GM21367 (cell line): ENCODE measurements at regions not wholly inside any gene's neighbourhood (a gene's known extent, or its start where the extent isn't known, plus 50 kb on each side); places are given as distances from the start of the nearest gene placed in this dataset.
"Not testable (repeated sequence)": the region's sequence is repeated elsewhere in the genome, so short reads cannot be mapped to it uniquely, and the experiment has no call there.

Experiments used
- ATAC-seq: cut with Tn5 transposase; IDR thresholded peaks from one replicate; pipeline ENCODE4 v1.9.1; 2021; ENCODE audit not compliant: unreplicated experiment

- ATAC-seq: no peak
These were observed 1323.2 kb downstream of the AMY1C start for GRCh38 chr1:105072850-105073249.

DNA sequence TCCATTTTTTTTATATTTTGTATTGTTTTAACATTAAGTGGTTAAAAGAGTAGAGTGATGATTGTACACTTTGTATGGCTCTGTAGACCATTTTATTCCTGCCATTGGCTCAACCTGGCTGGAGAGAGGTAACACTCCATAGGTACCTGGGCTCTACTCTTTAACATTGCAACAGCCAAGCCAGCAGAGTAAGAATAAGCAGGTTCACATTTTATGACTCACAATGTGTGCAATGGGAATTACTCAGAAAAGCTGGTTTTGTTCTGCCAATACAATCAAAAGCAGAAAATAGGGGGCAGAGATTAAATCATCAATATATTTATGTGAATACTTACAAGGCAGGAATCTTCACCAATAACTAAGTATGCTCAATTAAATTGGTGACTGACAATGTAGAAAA is 1324.0 kb downstream of the AMY1C start:
- no peak for ATAC-seq

GRCh38 chr1:105083611-105084010 is 1333.9 kb downstream of the AMY1C start:
- no peak for ATAC-seq

- ATAC-seq: no peak
These were observed 1337.8 kb downstream of the AMY1C start for GRCh38 chr1:105087506-105087905.

DNA sequence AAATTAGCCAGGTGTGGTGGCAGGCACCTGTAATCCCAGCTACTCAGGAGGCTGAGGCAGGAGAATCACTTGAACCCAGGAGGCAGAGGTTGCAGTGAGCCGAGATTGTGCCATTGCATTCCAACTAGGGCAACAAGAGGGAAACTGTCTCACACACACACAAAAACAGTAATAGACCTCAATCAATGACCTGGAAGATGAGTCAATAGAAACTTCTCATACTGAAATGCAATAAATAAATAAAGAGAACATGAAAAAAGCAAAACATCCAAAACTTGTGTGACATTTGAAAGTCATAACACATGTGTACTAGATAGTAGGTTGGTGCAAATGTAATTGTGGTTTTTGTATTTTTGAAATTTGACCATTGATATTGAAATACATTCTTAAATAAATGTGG is 1338.5 kb downstream of the AMY1C start:
- ATAC-seq: no peak

DNA sequence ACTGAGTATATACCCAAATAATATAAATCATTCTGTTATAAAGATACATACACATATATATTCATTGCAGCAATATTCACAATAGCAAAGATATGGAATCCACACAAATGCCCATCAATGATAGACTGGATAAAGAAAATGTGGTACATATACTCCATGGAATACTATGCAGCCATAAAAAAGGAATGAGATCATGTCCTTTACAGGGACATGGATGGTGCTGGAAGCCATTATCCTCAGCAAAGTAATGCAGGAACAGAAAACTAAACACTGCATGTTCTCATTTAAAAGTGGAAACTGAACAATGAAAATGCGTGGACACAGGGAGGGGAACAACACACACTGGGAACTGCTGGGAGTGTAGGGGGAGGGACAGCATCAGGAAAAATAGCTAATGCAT is 1344.2 kb downstream of the AMY1C start:
- ATAC-seq: not testable (repeated sequence)

- no peak for ATAC-seq
These were observed 1350.4 kb downstream of the AMY1C start for GRCh38 chr1:105100102-105100501.

GRCh38 chr1:105101261-105101660 is 1351.6 kb downstream of the AMY1C start:
- ATAC-seq: no peak

DNA sequence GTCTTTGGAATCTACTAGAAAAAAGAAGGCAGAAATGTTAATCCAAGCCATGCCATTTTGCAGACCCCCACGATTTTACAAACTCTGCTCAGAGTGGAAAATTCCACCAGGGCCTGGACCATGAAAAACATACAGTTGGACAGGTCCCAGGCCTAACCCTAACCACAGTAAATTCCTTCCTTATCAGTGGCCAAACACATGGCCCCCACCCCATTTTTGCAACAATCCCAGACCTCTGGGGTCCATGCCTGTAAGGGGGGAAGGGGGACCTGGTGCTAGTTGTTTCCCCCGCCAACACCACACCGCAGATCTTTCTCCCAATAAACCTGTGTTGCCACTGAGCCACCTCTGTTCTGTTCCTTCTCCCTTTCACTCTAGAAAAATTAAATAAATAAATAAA is 1352.7 kb downstream of the AMY1C start:
- ATAC-seq: no peak

DNA sequence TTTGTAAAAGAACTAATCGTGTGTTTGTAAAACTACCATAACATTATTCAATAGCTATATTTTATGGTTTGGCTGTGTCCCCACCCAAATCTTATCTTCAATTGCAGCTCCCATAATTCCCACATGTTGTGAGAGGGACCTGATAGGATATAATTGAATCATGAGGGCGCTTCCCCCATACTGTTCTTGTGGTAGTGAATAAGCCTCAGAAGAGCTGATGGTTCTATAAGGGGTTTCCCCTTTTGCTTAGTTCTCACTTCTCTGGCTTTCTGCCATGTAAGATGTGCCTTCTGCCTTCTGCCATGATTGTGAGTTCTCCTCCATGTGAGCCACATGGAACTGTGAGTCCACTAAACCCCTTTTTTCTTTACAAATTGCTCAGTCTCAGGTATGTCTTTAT is 1372.3 kb downstream of the AMY1C start:
- ATAC-seq: no peak

DNA sequence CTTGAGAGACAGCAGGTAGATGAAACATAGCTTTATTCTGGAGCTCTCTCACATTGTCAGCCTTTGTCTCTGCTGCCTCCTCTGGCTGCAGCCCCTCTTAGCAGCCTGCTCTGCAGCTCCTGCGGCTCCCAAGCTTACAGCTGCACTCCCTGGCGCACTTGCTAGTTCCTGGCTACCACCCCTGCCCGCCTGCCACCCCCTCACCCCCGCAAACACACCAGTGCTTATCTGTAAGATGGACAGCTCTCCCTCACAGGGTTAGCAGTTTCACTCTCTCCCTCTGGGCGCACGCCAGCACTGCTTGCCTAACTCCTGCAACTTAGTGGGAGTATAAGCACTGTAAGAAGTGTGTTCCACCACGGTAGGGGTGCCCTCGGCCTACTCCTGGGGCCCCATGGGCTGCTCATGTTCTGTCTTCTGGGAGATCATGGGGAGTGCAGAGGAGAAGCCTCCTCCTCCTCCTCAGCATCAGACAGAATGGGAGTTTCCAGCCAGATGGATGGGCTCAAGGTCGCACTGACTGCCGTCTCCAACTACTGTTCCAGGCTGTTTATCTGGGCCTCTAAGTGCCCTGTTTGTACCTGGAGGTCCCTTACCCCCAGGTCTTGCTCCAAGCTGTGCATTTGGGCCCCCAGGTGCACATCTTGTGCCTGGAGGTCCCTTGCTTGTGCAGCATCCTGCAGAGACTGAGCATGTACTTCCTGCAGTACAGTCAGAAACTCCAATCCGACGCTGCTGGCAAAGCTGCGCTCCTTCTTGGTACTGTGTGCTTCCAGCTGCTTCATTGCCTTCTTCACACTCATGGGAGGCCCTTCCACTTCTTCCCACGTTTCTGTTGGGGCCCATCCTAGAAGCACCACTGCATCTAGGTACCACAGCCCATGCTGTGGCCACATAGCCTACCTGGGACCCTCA is 1388.1 kb downstream of the AMY1C start:
- ATAC-seq: peak; percentile 68

DNA sequence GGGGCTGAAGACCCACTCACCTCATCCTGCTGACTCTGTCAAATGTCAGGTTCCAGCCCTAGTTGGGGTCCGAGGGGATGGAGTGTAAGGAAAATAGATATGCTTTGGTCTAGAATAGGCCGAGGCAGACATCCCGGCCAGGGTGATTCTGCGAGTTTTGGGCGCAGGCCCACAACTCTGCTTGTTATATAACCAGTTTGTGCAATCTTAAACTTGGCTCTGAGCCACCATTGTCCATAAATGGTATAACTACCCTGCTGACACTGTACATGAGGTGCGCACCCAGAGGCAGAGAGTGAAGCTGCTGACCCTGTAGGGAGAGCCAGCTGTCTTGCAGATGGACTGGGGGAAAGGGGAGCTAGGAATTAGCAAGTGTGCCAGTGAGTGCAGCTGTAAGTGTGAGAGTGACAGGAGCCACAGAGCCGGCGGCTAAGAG is 1388.8 kb downstream of the AMY1C start:
- no peak for ATAC-seq

DNA sequence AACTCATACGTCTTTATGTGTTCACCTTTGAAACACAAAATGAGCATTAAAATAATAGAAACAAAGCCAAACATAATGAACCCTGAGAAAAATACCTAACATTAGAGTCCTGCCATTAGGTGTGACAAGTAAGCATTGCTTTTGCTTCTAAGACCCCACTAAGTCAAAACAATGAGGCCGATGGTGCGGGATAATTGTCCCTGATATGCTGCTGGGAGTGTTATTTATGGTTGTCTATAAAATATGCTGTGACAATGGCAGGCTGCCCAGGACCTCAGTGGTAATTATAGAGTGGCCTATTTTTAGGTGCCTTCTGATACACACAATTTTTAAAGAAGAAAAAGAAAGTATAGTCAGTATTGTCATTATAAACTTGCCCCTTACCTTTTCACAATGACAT is 1423.1 kb downstream of the AMY1C start:
- no peak for ATAC-seq

- ATAC-seq: no peak
These were observed 1431.1 kb downstream of the AMY1C start for GRCh38 chr1:105180789-105181188.

DNA sequence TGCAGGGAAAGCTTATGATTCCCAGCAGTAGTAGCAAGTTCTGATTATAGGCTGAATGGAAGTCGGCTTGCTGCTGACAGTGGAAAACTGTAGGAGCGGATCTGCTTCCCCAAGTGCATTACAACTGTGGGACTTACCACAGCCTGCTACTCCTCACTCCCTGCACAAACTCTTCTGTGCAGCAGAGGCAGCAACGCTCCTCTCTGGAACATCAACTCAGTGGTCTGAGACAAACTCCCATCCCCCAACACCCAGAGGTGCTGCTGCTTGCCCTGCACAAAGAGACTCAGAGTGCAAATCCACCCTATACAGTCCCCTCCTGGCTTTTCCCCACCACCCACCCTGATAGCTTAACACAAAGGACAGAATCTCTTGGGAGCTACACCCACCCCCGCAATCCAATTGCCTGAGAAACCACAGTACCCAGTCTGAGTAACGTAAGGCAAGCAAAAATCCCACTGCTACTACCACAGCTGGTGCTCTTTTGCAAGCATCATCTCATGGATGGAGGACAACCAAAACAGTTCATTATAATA is 1455.2 kb downstream of the AMY1C start:
- no peak for ATAC-seq

GRCh38 chr1:105208581-105208980 is 1458.9 kb downstream of the AMY1C start:
- no peak for ATAC-seq

- no peak for ATAC-seq
These were observed 1461.0 kb downstream of the AMY1C start for GRCh38 chr1:105210747-105211146.

- no peak for ATAC-seq
These were observed 1481.7 kb downstream of the AMY1C start for GRCh38 chr1:105231378-105231777.

DNA sequence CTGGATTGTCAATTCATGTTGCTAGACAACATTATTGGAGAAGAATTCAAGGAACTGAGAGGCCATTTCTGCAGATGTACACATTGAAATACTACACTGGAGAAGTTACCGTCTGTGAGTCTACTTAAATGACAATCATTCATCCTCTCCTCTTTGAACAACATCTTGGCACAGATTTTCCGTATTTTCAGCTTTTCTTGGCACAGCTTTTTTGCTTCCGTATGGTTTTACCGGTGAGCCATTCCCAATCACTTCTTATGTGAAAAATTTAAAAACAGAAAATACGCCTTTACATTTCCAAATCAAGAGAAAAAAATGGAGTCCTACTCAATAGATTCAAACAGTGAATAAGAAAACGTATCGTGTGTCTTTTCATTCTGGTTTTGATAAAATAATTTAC is 1493.7 kb downstream of the AMY1C start:
- ATAC-seq: no peak

DNA sequence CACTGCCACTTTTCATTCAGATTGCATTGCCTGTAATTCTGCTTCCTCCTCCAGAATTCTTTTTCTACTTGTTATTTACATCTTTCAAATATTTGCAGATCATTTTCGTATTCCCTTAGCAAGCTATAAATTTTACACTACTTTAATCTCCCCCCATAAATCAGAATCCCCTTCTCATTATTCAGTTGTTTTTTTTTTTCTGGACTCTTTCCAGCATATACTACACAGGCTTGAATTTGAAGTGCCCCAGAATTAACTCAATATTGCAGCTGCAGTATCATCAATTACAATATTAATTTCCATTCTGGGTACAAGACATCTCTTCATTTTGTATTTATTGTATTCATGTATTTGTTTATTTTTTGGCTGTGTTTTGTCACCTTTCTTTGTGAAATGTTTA is 1494.3 kb downstream of the AMY1C start:
- ATAC-seq: no peak

- ATAC-seq: no peak
These were observed 1505.2 kb downstream of the AMY1C start for GRCh38 chr1:105254906-105255305.

- no peak for ATAC-seq
These were observed 1510.3 kb downstream of the AMY1C start for GRCh38 chr1:105260001-105260400.

- no peak for ATAC-seq
These were observed 1521.3 kb downstream of the AMY1C start for GRCh38 chr1:105270966-105271365.
